Muscle of leg (tissue), 3 donors: ENCODE measurements at regions not wholly inside any gene's neighbourhood (a gene's known extent, or its start where the extent isn't known, plus 50 kb on each side); places are given as distances from the start of the nearest gene placed in this dataset.

Experiments
- DNase-seq: peaks from one replicate; pipeline ENCODE4 v3.0.0; 2013
- H3K27ac ChIP-seq: one replicate; pipeline ENCODE4 v1.5.1; 2013; ENCODE audit warnings: mild to moderate bottlenecking, low read length, control low read depth
- H3K27me3 ChIP-seq: one replicate; pipeline ENCODE4 v1.6.1; 2013; ENCODE audit warnings: low read length; ENCODE audit not compliant: control insufficient read depth, insufficient read depth
- H3K36me3 ChIP-seq: one replicate; pipeline ENCODE4 v1.6.1; 2013; ENCODE audit warnings: low read length; ENCODE audit not compliant: control insufficient read depth, insufficient read depth
- H3K4me1 ChIP-seq: one replicate; pipeline ENCODE4 v1.6.1; 2013; ENCODE audit warnings: low read length; ENCODE audit not compliant: control insufficient read depth, insufficient read depth
- H3K4me3 ChIP-seq: one replicate; pipeline ENCODE4 v1.5.1; 2013; ENCODE audit warnings: low read length, control low read depth
- H3K9me3 ChIP-seq: replicated peaks from 2 replicates; pipeline ENCODE4 v1.6.1; 2013; ENCODE audit warnings: low read depth, low read length; ENCODE audit not compliant: control insufficient read depth
- WGBS: methylation state at CpG from one replicate; pipeline ENCODE4 v1.1.5; 2013; ENCODE audit warnings: missing lambda C conversion rate; ENCODE audit not compliant: insufficient coverage; 5-methylcytosine and 5-hydroxymethylcytosine counted together

- H3K27ac ChIP-seq, result no peak overlapping the region
- DNase-seq, result no peak
- no peaks in the 10 kb centered on the region for H3K9me3 ChIP-seq
- H3K4me3 ChIP-seq, result no peak overlapping the region
- no peaks in the 10 kb centered on the region for H3K4me1 ChIP-seq
- no peaks in the 10 kb centered on the region for H3K27me3 ChIP-seq
- no CpG with 5 or more reads among the region's 2 CpGs for WGBS
- no peaks in the 10 kb centered on the region for H3K36me3 ChIP-seq
Observed at GRCh38 chr20:11582060-11582459, 335.6 kb upstream of the BTBD3 start.

- Histone ChIP-seq H3K27ac (no peak overlapping the region), H3K9me3 (no peaks in the 10 kb centered on the region), H3K4me3 (no peak overlapping the region), H3K36me3 (no peaks in the 10 kb centered on the region), H3K4me1 (no peaks in the 10 kb centered on the region), H3K27me3 (no peaks in the 10 kb centered on the region)
- peak; percentile 31 for DNase-seq
- 51% methylated on average over 2 of the region's 3 CpGs for WGBS
Observed at GRCh38 chr20:11585752-11586352, 331.8 kb upstream of the BTBD3 start.

- WGBS, result no CpG with 5 or more reads among the region's 4 CpGs
- Histone ChIP-seq H3K4me3 (no peak overlapping the region), H3K27ac (no peak overlapping the region), H3K4me1 (no peaks in the 10 kb centered on the region), H3K27me3 (no peaks in the 10 kb centered on the region), H3K36me3 (no peaks in the 10 kb centered on the region), H3K9me3 (no peaks in the 10 kb centered on the region)
- DNase-seq, result no peak
Observed at GRCh38 chr20:11588875-11589274, 328.8 kb upstream of the BTBD3 start.

- no peak overlapping the region for H3K4me3 ChIP-seq
- H3K9me3 ChIP-seq, result no peaks in the 10 kb centered on the region
- H3K27me3 ChIP-seq, result no peaks in the 10 kb centered on the region
- no peaks in the 10 kb centered on the region for H3K36me3 ChIP-seq
- no peak overlapping the region for H3K27ac ChIP-seq
- DNase-seq, result no peak
- H3K4me1 ChIP-seq, result no peaks in the 10 kb centered on the region
Observed at GRCh38 chr20:11591965-11592364, 325.7 kb upstream of the BTBD3 start.

GRCh38 chr20:11604339-11604738 is 313.4 kb upstream of the BTBD3 start:
- no peaks in the 10 kb centered on the region for H3K27me3 ChIP-seq
- H3K4me3 ChIP-seq, result no peak overlapping the region
- H3K27ac ChIP-seq, result no peak overlapping the region
- no peaks in the 10 kb centered on the region for H3K4me1 ChIP-seq
- H3K36me3 ChIP-seq, result no peaks in the 10 kb centered on the region
- no peak for DNase-seq
- WGBS, result no CpG with 5 or more reads among the region's 1 CpG
- no peaks in the 10 kb centered on the region for H3K9me3 ChIP-seq

- H3K36me3 ChIP-seq, result no peaks in the 10 kb centered on the region
- H3K27ac ChIP-seq, result no peak overlapping the region
- no peaks in the 10 kb centered on the region for H3K27me3 ChIP-seq
- no peak overlapping the region for H3K4me3 ChIP-seq
- no peaks in the 10 kb centered on the region for H3K9me3 ChIP-seq
- DNase-seq, result no peak
- H3K4me1 ChIP-seq, result no peaks in the 10 kb centered on the region
- no CpG with 5 or more reads among the region's 5 CpGs for WGBS
Observed at GRCh38 chr20:11607047-11607446, 310.6 kb upstream of the BTBD3 start.

GRCh38 chr20:11608736-11609135 is 309.0 kb upstream of the BTBD3 start:
- no peaks in the 10 kb centered on the region for H3K4me1 ChIP-seq
- DNase-seq, result no peak
- H3K27me3 ChIP-seq, result no peaks in the 10 kb centered on the region
- H3K36me3 ChIP-seq, result no peaks in the 10 kb centered on the region
- H3K4me3 ChIP-seq, result no peak overlapping the region
- H3K9me3 ChIP-seq, result no peaks in the 10 kb centered on the region
- no peak overlapping the region for H3K27ac ChIP-seq
- WGBS, result 98% methylated on average over 18 of the region's 23 CpGs

- no peaks in the 10 kb centered on the region for H3K27me3 ChIP-seq
- WGBS, result no CpG with 5 or more reads among the region's 3 CpGs
- H3K4me1 ChIP-seq, result no peaks in the 10 kb centered on the region
- H3K4me3 ChIP-seq, result no peak overlapping the region
- no peak overlapping the region for H3K27ac ChIP-seq
- H3K9me3 ChIP-seq, result no peaks in the 10 kb centered on the region
- no peaks in the 10 kb centered on the region for H3K36me3 ChIP-seq
- DNase-seq, result no peak
Observed at GRCh38 chr20:11624704-11625103, 293.0 kb upstream of the BTBD3 start.

- Histone ChIP-seq H3K27me3 (no peaks in the 10 kb centered on the region), H3K36me3 (no peaks in the 10 kb centered on the region), H3K9me3 (no peaks in the 10 kb centered on the region), H3K4me1 (no peaks in the 10 kb centered on the region), H3K27ac (no peak overlapping the region), H3K4me3 (no peak overlapping the region)
- WGBS, result 78% methylated on average over 4 of the region's 4 CpGs
- no peak for DNase-seq
Observed at GRCh38 chr20:11626551-11626950, 291.1 kb upstream of the BTBD3 start.

- Histone ChIP-seq H3K9me3 (no peaks in the 10 kb centered on the region), H3K4me3 (no peak overlapping the region), H3K36me3 (no peaks in the 10 kb centered on the region), H3K27me3 (no peaks in the 10 kb centered on the region), H3K27ac (no peak overlapping the region), H3K4me1 (no peaks in the 10 kb centered on the region)
- DNase-seq, result no peak
- WGBS, result 58% methylated on average over 2 of the region's 3 CpGs
Observed at GRCh38 chr20:11642866-11643265, 274.8 kb upstream of the BTBD3 start.

- no peak overlapping the region for H3K27ac ChIP-seq
- H3K4me3 ChIP-seq, result no peak overlapping the region
- H3K36me3 ChIP-seq, result no peaks in the 10 kb centered on the region
- no peak for DNase-seq
- H3K9me3 ChIP-seq, result no peaks in the 10 kb centered on the region
- no peaks in the 10 kb centered on the region for H3K4me1 ChIP-seq
- H3K27me3 ChIP-seq, result no peaks in the 10 kb centered on the region
- WGBS, result 87% methylated on average over 5 of the region's 6 CpGs
Observed at GRCh38 chr20:11646359-11646758, 271.3 kb upstream of the BTBD3 start.
